SK-N-SH (cell line): ENCODE measurements at regions not wholly inside any gene's neighbourhood (a gene's known extent, or its start where the extent isn't known, plus 50 kb on each side); places are given as distances from the start of the nearest gene placed in this dataset.

Experiments used
- CTCF ChIA-PET: fragments of 300-600, 350-600 bp; formaldehyde crosslinking; extraction: SDS; loops from one replicate; lab custom pipeline; 2021; lab: Yijun Ruan, JAX
- POLR2A ChIA-PET: fragments of 350-600 bp; sonication (Branson Sonifier 250); formaldehyde crosslinking; extraction: SDS; loops from one replicate; lab custom pipeline; 2020; ENCODE audit warnings: antibody characterized with exemption, inconsistent platforms; lab: Yijun Ruan, JAX
- DNase-seq: peaks from one replicate; pipeline ENCODE4 v3.0.0; 2012
- H2AFZ ChIP-seq: fragments of 200-600 bp; sonication (generic); 2 replicates; pipeline ENCODE4 v1.8.1; 2016; ENCODE audit warnings: antibody characterized with exemption, mild to moderate bottlenecking, low read depth
- H3F3A ChIP-seq: fragments of 200-600 bp; sonication (generic); replicated peaks from 2 replicates; pipeline ENCODE3; 2016; ENCODE audit warnings: antibody characterized with exemption, mild to moderate bottlenecking; ENCODE audit not compliant: insufficient read depth
- H3K27ac ChIP-seq, 2 experiments: fragments of 200-500 bp in 1 of 2; fragments of 200-600 bp in 1 of 2; sonication (Bioruptor generic) in 1 of 2; sonication (generic), shearing (Covaris generic) in 1 of 2; 2 replicates each; pipeline versions ENCODE4 v1.5.1 to v1.6.1; 2014 to 2016; ENCODE audit warnings: low read depth in 2 of 2, inconsistent platforms in 1 of 2, low read length in 1 of 2, mild to moderate bottlenecking in 1 of 2, mixed read lengths in 1 of 2
- H3K27me3 ChIP-seq: fragments of 200-600 bp; sonication (generic), shearing (Covaris generic); 2 replicates; pipeline ENCODE4 v1.6.1; 2016; ENCODE audit warnings: mixed run types; ENCODE audit not compliant: insufficient read depth
- H3K36me3 ChIP-seq, 2 experiments: fragments of 200-500 bp in 1 of 2; fragments of 200-600 bp in 1 of 2; sonication (Bioruptor generic) in 1 of 2; sonication (generic) in 1 of 2; replicated peaks in 1 of 2; 2 replicates each; pipeline versions ENCODE3 to v1.5.1; 2014 to 2016; ENCODE audit warnings: low read length in 1 of 2, mild to moderate bottlenecking in 1 of 2; ENCODE audit not compliant: insufficient read depth in 2 of 2, control insufficient read depth in 1 of 2
- H3K4me1 ChIP-seq, 2 experiments: fragments of 200-500 bp in 1 of 2; fragments of 200-600 bp in 1 of 2; sonication (Bioruptor generic) in 1 of 2; sonication (generic), shearing (Covaris generic) in 1 of 2; 2 replicates each; pipeline versions ENCODE4 v1.5.1 to v1.6.1; 2014 to 2016; ENCODE audit warnings: low read depth in 1 of 2, low read length in 1 of 2, mixed run types in 1 of 2; ENCODE audit not compliant: insufficient read depth in 2 of 2, control insufficient read depth in 1 of 2
- H3K4me2 ChIP-seq: fragments of 200-600 bp; sonication (generic), shearing (Covaris generic); 2 replicates; pipeline ENCODE4 v1.6.1; 2017; ENCODE audit warnings: mixed run types
- H3K4me3 ChIP-seq, 2 experiments: fragments of 200-500 bp in 1 of 2; fragments of 200-600 bp in 1 of 2; sonication (Bioruptor generic) in 1 of 2; sonication (generic), shearing (Covaris generic) in 1 of 2; 2 replicates each; pipeline versions ENCODE4 v1.5.1 to v1.8.1; 2014 to 2016; ENCODE audit warnings: low read depth in 2 of 2, inconsistent platforms in 1 of 2, low read length in 1 of 2, mild to moderate bottlenecking in 1 of 2, mixed read lengths in 1 of 2, moderate library complexity in 1 of 2
- H3K79me2 ChIP-seq: fragments of 200-600 bp; sonication (generic); 2 replicates; pipeline ENCODE4 v1.8.1; 2017; ENCODE audit warnings: mild to moderate bottlenecking; ENCODE audit not compliant: insufficient read depth
- H3K9ac ChIP-seq: fragments of 200-600 bp; sonication (generic); 2 replicates; pipeline ENCODE4 v1.6.1; 2017; ENCODE audit warnings: mixed run types
- H3K9me2 ChIP-seq: fragments of 200-600 bp; sonication (generic); 2 replicates; pipeline ENCODE4 v1.6.1; 2017; ENCODE audit warnings: mixed run types
- H3K9me3 ChIP-seq: fragments of 200-600 bp; sonication (generic); 2 replicates; pipeline ENCODE4 v1.6.1; 2017; ENCODE audit warnings: mixed run types, mild to moderate bottlenecking, moderate library complexity
- H4K20me1 ChIP-seq: fragments of 200-600 bp; sonication (generic); 2 replicates; pipeline ENCODE4 v1.6.1; 2017; ENCODE audit warnings: mild to moderate bottlenecking, mixed run types; ENCODE audit not compliant: insufficient read depth
- CHD2 ChIP-seq: fragments of 150-350 bp; IDR thresholded peaks from 2 replicates; pipeline ENCODE4 v1.6.1; 2018; ENCODE audit warnings: low read length; ENCODE audit not compliant: partially characterized antibody
- ELF1 ChIP-seq: IDR thresholded peaks from 2 replicates; pipeline ENCODE4 v1.4.0; 2012
- EZH2phosphoT487 ChIP-seq: fragments of 200-600 bp; sonication (generic); IDR thresholded peaks from 2 replicates; pipeline ENCODE4 v1.6.1; 2017; ENCODE audit warnings: low read depth, mixed run types, mild to moderate bottlenecking, antibody characterized with exemption, moderate library complexity, borderline replicate concordance
- FOSL2 ChIP-seq: IDR thresholded peaks from 2 replicates; pipeline ENCODE4 v1.4.0; 2012; ENCODE audit warnings: low read depth, mild to moderate bottlenecking, moderate library complexity, borderline replicate concordance
- FOXM1 ChIP-seq: IDR thresholded peaks from 2 replicates; pipeline ENCODE4 v1.4.0; 2012; ENCODE audit warnings: low read depth, mild to moderate bottlenecking
- GATA2 ChIP-seq: sonication (generic); formaldehyde crosslinking; IDR thresholded peaks from 2 replicates; pipeline ENCODE4 v1.5.0; 2020; ENCODE audit warnings: mild to moderate bottlenecking, missing genetic modification reagents
- MAX ChIP-seq: IDR thresholded peaks from 2 replicates; pipeline ENCODE4 v1.4.0; 2012; ENCODE audit warnings: low read depth
- MEF2A ChIP-seq: IDR thresholded peaks from 2 replicates; pipeline ENCODE4 v1.4.0; 2012; ENCODE audit warnings: low read depth, borderline replicate concordance
- MXI1 ChIP-seq: IDR thresholded peaks from 2 replicates; pipeline ENCODE4 v1.6.1; 2012; ENCODE audit warnings: mild to moderate bottlenecking, low read depth, low read length, improper control_type of control experiment
- NFIC ChIP-seq: IDR thresholded peaks from 2 replicates; pipeline ENCODE4 v1.4.0; 2012; ENCODE audit warnings: borderline replicate concordance
- RAD21 ChIP-seq: IDR thresholded peaks from 2 replicates; pipeline ENCODE4 v1.6.1; 2012; ENCODE audit warnings: mild to moderate bottlenecking, low read length
- SIN3A ChIP-seq: IDR thresholded peaks from 2 replicates; pipeline ENCODE4 v1.6.1; 2012; ENCODE audit warnings: low read depth, mild to moderate bottlenecking, low read length, moderate library complexity, borderline replicate concordance
- TCF12 ChIP-seq: IDR thresholded peaks from 2 replicates; pipeline ENCODE4 v1.4.0; 2012
- TEAD4 ChIP-seq: IDR thresholded peaks from 2 replicates; pipeline ENCODE4 v1.4.0; 2012; ENCODE audit warnings: mild to moderate bottlenecking, borderline replicate concordance; ENCODE audit not compliant: insufficient read depth
- USF1 ChIP-seq: IDR thresholded peaks from 2 replicates; pipeline ENCODE4 v1.4.0; 2012; ENCODE audit warnings: low read depth, borderline replicate concordance
- YY1 ChIP-seq: IDR thresholded peaks from 2 replicates; pipeline ENCODE4 v1.4.0; 2012; ENCODE audit warnings: low read depth, mild to moderate bottlenecking
- ZBTB33 ChIP-seq: IDR thresholded peaks from 2 replicates; pipeline ENCODE4 v1.4.0; 2012; ENCODE audit warnings: low read depth, borderline replicate concordance
- WGBS: methylation state at CpG from one replicate; pipeline ENCODE4 v1.1.6; 2017; ENCODE audit warnings: low lambda C conversion rate; 5-methylcytosine and 5-hydroxymethylcytosine counted together
- TF ChIP-seq, protein P1 (sequence below): fragments of 150-350 bp; IDR thresholded peaks from 2 replicates; pipeline ENCODE4 v1.6.1; 2017; ENCODE audit warnings: antibody characterized with exemption, low read length, low read depth, borderline replicate concordance
- TF ChIP-seq, protein P2 (sequence below): IDR thresholded peaks from 2 replicates; pipeline ENCODE4 v1.6.1; 2012; ENCODE audit warnings: mild to moderate bottlenecking, low read depth, low read length, moderate library complexity

DNA sequence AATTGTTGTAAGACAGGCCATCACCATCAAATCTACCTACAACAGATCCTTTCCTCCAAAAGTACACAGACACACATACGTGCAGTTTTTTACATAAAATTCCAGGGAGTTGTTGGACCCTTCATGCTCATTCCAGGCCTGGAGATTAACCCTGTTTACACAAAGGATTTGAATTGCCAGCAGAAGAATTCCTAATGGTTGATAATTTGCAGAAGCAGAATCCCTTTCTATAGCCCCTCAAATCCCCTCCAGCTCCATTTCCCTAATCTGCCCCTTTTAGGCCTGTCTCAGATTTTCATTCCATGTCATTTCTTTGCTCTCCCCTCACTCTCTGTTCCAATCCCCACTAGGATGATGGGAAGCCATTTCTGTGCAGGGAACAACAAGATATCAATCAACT lies 102.9 kb upstream of the TOX3 start:
- no peaks in the 10 kb centered on the region for H3K4me1 ChIP-seq
- no peaks in the 10 kb centered on the region for H3K79me2 ChIP-seq
- WGBS = 21% methylated on average over 1 of the region's 1 CpG
- no peak overlapping the region for H2AFZ ChIP-seq
- 0 out of 2 replicates have a peak, but pooled peaks cover 3% of the 10 kb centered on the region for H3K9me3 ChIP-seq
- no peak for DNase-seq
- no peaks in the 10 kb centered on the region for H3K27me3 ChIP-seq
- H3K9ac ChIP-seq = no peak overlapping the region
- H3K4me3 ChIP-seq = no peak overlapping the region
- no peaks in the 10 kb centered on the region for H3K9me2 ChIP-seq
- H3K36me3 ChIP-seq = no peaks in the 10 kb centered on the region
- H4K20me1 ChIP-seq = no peaks in the 10 kb centered on the region
- no peaks in the 10 kb centered on the region for H3F3A ChIP-seq
- ChIA-PET CTCF (interaction anchor here (0.7 kb wide), 2 partner anchors 10 to 663 kb away, joined by 3 read pairs; no protein-coding TSS in a partner anchor), POLR2A (no interaction called here)
- TF ChIP-seq YY1 (no peak), ZBTB33 (no peak), USF1 (no peak), RAD21 (no peak), TEAD4 (no peak), MEF2A (no peak), ELF1 (no peak), MAX (no peak), EZH2phosphoT487 (no peak), CHD2 (no peak), GATA2 (CRISPR knock-in tag) (no peak), MXI1 (no peak), SIN3A (no peak), FOSL2 (no peak), TCF12 (no peak), NFIC (no peak), FOXM1 (no peak)
- TF ChIP-seq, protein P1, sequence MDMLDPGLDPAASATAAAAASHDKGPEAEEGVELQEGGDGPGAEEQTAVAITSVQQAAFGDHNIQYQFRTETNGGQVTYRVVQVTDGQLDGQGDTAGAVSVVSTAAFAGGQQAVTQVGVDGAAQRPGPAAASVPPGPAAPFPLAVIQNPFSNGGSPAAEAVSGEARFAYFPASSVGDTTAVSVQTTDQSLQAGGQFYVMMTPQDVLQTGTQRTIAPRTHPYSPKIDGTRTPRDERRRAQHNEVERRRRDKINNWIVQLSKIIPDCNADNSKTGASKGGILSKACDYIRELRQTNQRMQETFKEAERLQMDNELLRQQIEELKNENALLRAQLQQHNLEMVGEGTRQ = no peak
- TF ChIP-seq, protein P2, sequence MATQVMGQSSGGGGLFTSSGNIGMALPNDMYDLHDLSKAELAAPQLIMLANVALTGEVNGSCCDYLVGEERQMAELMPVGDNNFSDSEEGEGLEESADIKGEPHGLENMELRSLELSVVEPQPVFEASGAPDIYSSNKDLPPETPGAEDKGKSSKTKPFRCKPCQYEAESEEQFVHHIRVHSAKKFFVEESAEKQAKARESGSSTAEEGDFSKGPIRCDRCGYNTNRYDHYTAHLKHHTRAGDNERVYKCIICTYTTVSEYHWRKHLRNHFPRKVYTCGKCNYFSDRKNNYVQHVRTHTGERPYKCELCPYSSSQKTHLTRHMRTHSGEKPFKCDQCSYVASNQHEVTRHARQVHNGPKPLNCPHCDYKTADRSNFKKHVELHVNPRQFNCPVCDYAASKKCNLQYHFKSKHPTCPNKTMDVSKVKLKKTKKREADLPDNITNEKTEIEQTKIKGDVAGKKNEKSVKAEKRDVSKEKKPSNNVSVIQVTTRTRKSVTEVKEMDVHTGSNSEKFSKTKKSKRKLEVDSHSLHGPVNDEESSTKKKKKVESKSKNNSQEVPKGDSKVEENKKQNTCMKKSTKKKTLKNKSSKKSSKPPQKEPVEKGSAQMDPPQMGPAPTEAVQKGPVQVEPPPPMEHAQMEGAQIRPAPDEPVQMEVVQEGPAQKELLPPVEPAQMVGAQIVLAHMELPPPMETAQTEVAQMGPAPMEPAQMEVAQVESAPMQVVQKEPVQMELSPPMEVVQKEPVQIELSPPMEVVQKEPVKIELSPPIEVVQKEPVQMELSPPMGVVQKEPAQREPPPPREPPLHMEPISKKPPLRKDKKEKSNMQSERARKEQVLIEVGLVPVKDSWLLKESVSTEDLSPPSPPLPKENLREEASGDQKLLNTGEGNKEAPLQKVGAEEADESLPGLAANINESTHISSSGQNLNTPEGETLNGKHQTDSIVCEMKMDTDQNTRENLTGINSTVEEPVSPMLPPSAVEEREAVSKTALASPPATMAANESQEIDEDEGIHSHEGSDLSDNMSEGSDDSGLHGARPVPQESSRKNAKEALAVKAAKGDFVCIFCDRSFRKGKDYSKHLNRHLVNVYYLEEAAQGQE = no peak
- no peak overlapping the region for H3K4me2 ChIP-seq
- H3K27ac ChIP-seq = no peak overlapping the region
